Lower lobe of right lung (tissue), 2 donors: ENCODE measurements at regions not wholly inside any gene's neighbourhood (a gene's known extent, or its start where the extent isn't known, plus 50 kb on each side); places are given as distances from the start of the nearest gene placed in this dataset.
"Not testable (repeated sequence)": the region's sequence is repeated elsewhere in the genome, so short reads cannot be mapped to it uniquely, and the experiment has no call there.

Experiments
- ATAC-seq, 2 donors: fragments of 200-7000 bp; cut with Tn5 transposase; one replicate each; pipeline ENCODE4 v1.9.1; 2020 to 2022; ENCODE audit warnings: mild to moderate bottlenecking in 2 of 2, moderate library complexity in 2 of 2
- DNase-seq: peaks from one replicate; pipeline ENCODE4 v3.0.0-alpha.2; 2020
- H3K27ac ChIP-seq: fragments of 200-600 bp; one replicate; pipeline ENCODE4 v1.8.0; 2022
- H3K27me3 ChIP-seq: fragments of 200-600 bp; one replicate; pipeline ENCODE4 v1.8.0; 2022; ENCODE audit warnings: low read depth
- H3K36me3 ChIP-seq: fragments of 200-600 bp; one replicate; pipeline ENCODE4 v1.8.0; 2022; ENCODE audit warnings: mild to moderate bottlenecking
- H3K4me1 ChIP-seq: fragments of 200-600 bp; one replicate; pipeline ENCODE4 v1.8.0; 2022
- H3K4me3 ChIP-seq: fragments of 200-600 bp; one replicate; pipeline ENCODE4 v1.8.0; 2022; ENCODE audit warnings: mild to moderate bottlenecking
- H3K9me3 ChIP-seq: fragments of 200-600 bp; one replicate; pipeline ENCODE4 v1.8.0; 2022
- CTCF ChIP-seq: fragments of 200-600 bp; IDR thresholded peaks from one replicate; pipeline ENCODE4 v1.8.0; 2022; ENCODE audit warnings: antibody characterized with exemption, mild to moderate bottlenecking
- intact Hi-C: fragments of 100-400 bp; cut with DNase I; formaldehyde crosslinking; loops from one replicate; pipeline ENCODE4 v1.11.0; 2022
- donor health status: DM: no; HTN: yes; CAD: no; lungs with severe emphysema.

- no peak overlapping the region for H3K4me3 ChIP-seq
- H3K27me3 ChIP-seq = no peaks in the 10 kb centered on the region
- H3K9me3 ChIP-seq = no peaks in the 10 kb centered on the region
- no peaks in the 10 kb centered on the region for H3K36me3 ChIP-seq
- ATAC-seq (no peak), DNase-seq (no peak)
- intact Hi-C loops = no loop called here
- H3K4me1 ChIP-seq = no peaks in the 10 kb centered on the region
- TF ChIP-seq CTCF = no peak
- H3K27ac ChIP-seq = no peak overlapping the region
These were observed 179.1 kb downstream of the FASLG start for GRCh38 chr1:172837816-172838679.

- TF ChIP-seq CTCF = no peak
- Histone ChIP-seq H3K4me3 (no peak overlapping the region), H3K36me3 (no peaks in the 10 kb centered on the region), H3K27ac (no peak overlapping the region), H3K4me1 (no peaks in the 10 kb centered on the region), H3K9me3 (no peaks in the 10 kb centered on the region), H3K27me3 (no peaks in the 10 kb centered on the region)
- DNase-seq = no peak
- intact Hi-C loops = no loop called here
- ATAC-seq = no peak
These were observed 179.9 kb downstream of the FASLG start for GRCh38 chr1:172838680-172839313.

- DNase-seq, H3K27ac ChIP-seq, H3K9me3 ChIP-seq, H3K36me3 ChIP-seq, H3K4me3 ChIP-seq, H3K27me3 ChIP-seq, intact Hi-C loops, H3K4me1 ChIP-seq, ATAC-seq: not testable (repeated sequence)
These were observed 180.7 kb downstream of the FASLG start for GRCh38 chr1:172839639-172840038.

- H3K27me3 ChIP-seq = no peaks in the 10 kb centered on the region
- no peaks in the 10 kb centered on the region for H3K36me3 ChIP-seq
- intact Hi-C loops = no loop called here
- no peak overlapping the region for H3K27ac ChIP-seq
- ATAC-seq (no peak), DNase-seq (no peak)
- H3K9me3 ChIP-seq = no peaks in the 10 kb centered on the region
- H3K4me1 ChIP-seq = no peaks in the 10 kb centered on the region
- H3K4me3 ChIP-seq = no peak overlapping the region
- no peak for TF ChIP-seq CTCF
These were observed 184.5 kb downstream of the FASLG start for GRCh38 chr1:172843444-172843843.

- no peak overlapping the region for H3K27ac ChIP-seq
- H3K4me3 ChIP-seq = no peak overlapping the region
- H3K27me3 ChIP-seq = no peaks in the 10 kb centered on the region
- no peaks in the 10 kb centered on the region for H3K36me3 ChIP-seq
- no peak for TF ChIP-seq CTCF
- intact Hi-C loops = no loop called here
- ATAC-seq (no peak), DNase-seq (no peak)
- H3K4me1 ChIP-seq = no peaks in the 10 kb centered on the region
- no peaks in the 10 kb centered on the region for H3K9me3 ChIP-seq
These were observed 186.5 kb downstream of the FASLG start for GRCh38 chr1:172845371-172845770.

GRCh38 chr1:172845865-172846264, 187.0 kb downstream of the FASLG start:
- DNase-seq = no peak
- no peak for ATAC-seq
- no peak overlapping the region for H3K27ac ChIP-seq
- H3K4me1 ChIP-seq = no peaks in the 10 kb centered on the region
- no peaks in the 10 kb centered on the region for H3K36me3 ChIP-seq
- intact Hi-C loops = no loop called here
- H3K9me3 ChIP-seq = no peaks in the 10 kb centered on the region
- H3K27me3 ChIP-seq = no peaks in the 10 kb centered on the region
- no peak for TF ChIP-seq CTCF
- H3K4me3 ChIP-seq = no peak overlapping the region

GRCh38 chr1:172847814-172848213, 188.9 kb downstream of the FASLG start:
- not testable (repeated sequence) for DNase-seq, H3K4me1 ChIP-seq, ATAC-seq

More at GRCh38 chr1:172847814-172848213, 188.9 kb downstream of the FASLG start:
- H3K27ac ChIP-seq, H3K4me3 ChIP-seq, H3K9me3 ChIP-seq, intact Hi-C loops, H3K27me3 ChIP-seq, H3K36me3 ChIP-seq: not testable (repeated sequence)
